Activated B cell treated with CpG ODN at 0.5 μM for 24 hours (primary cell): ENCODE measurements at regions not wholly inside any gene's neighbourhood (a gene's known extent, or its start where the extent isn't known, plus 50 kb on each side); places are given as distances from the start of the nearest gene placed in this dataset.

Experiments
- ATAC-seq: fragments of 200-7000 bp; cut with Tn5 transposase; one replicate; pipeline ENCODE4 v1.10.0; 2021; ENCODE audit warnings: low read depth, mild to moderate bottlenecking, moderate library complexity
- CTCF ChIA-PET: fragments of 350-600 bp; sonication (Branson Sonifier 250); formaldehyde crosslinking; loops from one replicate; lab custom pipeline; 2021; ENCODE audit warnings: antibody characterized with exemption; lab: Charles Lee
- POLR2A ChIA-PET: fragments of 350-600 bp; sonication (Branson Sonifier 250); formaldehyde crosslinking; loops from one replicate; lab custom pipeline; 2021; ENCODE audit warnings: antibody characterized with exemption; lab: Charles Lee
- DNase-seq: peaks from one replicate; pipeline ENCODE4 v3.0.0; 2022
- H3K27ac Mint-ChIP-seq: one replicate; pipeline ENCODE4 v1.8.0; 2020; ENCODE audit warnings: mixed read lengths
- H3K27me3 Mint-ChIP-seq: one replicate; pipeline ENCODE4 v1.8.0; 2021; ENCODE audit warnings: mixed read lengths
- H3K36me3 Mint-ChIP-seq: one replicate; pipeline ENCODE4 v1.8.0; 2021; ENCODE audit warnings: low read depth, mixed read lengths
- H3K4me1 Mint-ChIP-seq: one replicate; pipeline ENCODE4 v1.8.0; 2021; ENCODE audit warnings: mixed read lengths
- H3K4me3 Mint-ChIP-seq: one replicate; pipeline ENCODE4 v1.8.0; 2020; ENCODE audit warnings: mild to moderate bottlenecking, mixed read lengths
- H3K9me3 Mint-ChIP-seq: one replicate; pipeline ENCODE4 v1.8.0; 2020; ENCODE audit warnings: mixed read lengths
- intact Hi-C: fragments of 100-400 bp; cut with micrococcal nuclease; formaldehyde crosslinking; loops from one replicate; pipeline ENCODE4 v1.15.1; 2024
- TF ChIP-seq, protein P1 (sequence below): fragments of 200-600 bp; IDR thresholded peaks from one replicate; pipeline ENCODE4 v1.8.0; 2022; ENCODE audit warnings: antibody characterized with exemption, mild to moderate bottlenecking

DNA sequence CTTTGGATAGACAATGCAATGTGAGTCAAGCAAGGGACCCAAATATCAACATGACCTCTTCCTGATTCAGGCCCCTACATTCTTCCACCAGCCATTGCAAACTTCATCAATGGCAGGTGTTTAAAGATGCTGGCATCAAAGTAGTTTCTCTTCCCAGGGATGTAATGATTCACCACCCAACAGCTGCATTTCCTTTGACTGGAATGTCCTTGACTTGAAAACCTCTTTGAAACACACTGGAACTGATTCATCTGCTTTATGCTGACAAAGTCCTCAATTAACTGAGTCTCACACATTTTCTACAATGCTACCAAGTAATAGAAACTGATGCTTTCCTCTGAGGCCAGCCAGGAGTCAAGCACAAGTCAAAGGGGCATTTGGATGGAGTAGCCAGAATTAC lies 385.5 kb downstream of the GBE1 start:
- Mint-ChIP-seq H3K4me1 (no peaks in the 10 kb centered on the region), H3K27ac (no peak overlapping the region), H3K9me3 (no peaks in the 10 kb centered on the region), H3K4me3 (no peak overlapping the region), H3K27me3 (no peaks in the 10 kb centered on the region), H3K36me3 (no peaks in the 10 kb centered on the region)
- TF ChIP-seq, protein P1, sequence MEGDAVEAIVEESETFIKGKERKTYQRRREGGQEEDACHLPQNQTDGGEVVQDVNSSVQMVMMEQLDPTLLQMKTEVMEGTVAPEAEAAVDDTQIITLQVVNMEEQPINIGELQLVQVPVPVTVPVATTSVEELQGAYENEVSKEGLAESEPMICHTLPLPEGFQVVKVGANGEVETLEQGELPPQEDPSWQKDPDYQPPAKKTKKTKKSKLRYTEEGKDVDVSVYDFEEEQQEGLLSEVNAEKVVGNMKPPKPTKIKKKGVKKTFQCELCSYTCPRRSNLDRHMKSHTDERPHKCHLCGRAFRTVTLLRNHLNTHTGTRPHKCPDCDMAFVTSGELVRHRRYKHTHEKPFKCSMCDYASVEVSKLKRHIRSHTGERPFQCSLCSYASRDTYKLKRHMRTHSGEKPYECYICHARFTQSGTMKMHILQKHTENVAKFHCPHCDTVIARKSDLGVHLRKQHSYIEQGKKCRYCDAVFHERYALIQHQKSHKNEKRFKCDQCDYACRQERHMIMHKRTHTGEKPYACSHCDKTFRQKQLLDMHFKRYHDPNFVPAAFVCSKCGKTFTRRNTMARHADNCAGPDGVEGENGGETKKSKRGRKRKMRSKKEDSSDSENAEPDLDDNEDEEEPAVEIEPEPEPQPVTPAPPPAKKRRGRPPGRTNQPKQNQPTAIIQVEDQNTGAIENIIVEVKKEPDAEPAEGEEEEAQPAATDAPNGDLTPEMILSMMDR: no peak
- ATAC-seq (no peak), DNase-seq (no peak)
- POLR2A ChIA-PET: no interaction called here
- CTCF ChIA-PET: no interaction called here
- intact Hi-C loops: no loop called here

DNA sequence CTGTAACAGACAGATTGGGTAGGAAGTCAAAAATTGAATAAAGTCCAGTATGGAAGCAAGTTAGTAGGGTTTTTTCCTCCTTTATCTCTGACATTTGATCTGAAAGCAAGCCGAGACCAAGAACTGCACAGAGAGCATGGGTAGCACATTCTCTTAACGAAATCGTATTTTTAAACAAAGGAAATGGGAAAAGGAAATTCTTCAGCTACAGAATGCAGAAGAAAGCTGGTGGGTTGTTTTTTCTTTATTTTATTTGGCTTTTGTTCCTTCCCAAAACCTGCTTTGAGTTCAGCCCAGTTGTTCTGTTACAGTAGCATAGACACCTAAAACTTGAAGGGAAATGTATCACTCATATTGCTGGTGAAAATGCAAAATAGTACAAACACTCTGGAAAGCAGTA lies 397.0 kb downstream of the GBE1 start:
- H3K27me3 Mint-ChIP-seq: no peaks in the 10 kb centered on the region
- intact Hi-C loops: no loop called here
- DNase-seq (no peak), ATAC-seq (no peak)
- peaks cover 2% of the 10 kb centered on the region for H3K9me3 Mint-ChIP-seq
- ChIA-PET CTCF (no interaction called here), POLR2A (no interaction called here)
- H3K27ac Mint-ChIP-seq: no peak overlapping the region
- H3K4me3 Mint-ChIP-seq: no peak overlapping the region
- no peaks in the 10 kb centered on the region for H3K36me3 Mint-ChIP-seq
- H3K4me1 Mint-ChIP-seq: no peaks in the 10 kb centered on the region
- TF ChIP-seq, protein P1: no peak

DNA sequence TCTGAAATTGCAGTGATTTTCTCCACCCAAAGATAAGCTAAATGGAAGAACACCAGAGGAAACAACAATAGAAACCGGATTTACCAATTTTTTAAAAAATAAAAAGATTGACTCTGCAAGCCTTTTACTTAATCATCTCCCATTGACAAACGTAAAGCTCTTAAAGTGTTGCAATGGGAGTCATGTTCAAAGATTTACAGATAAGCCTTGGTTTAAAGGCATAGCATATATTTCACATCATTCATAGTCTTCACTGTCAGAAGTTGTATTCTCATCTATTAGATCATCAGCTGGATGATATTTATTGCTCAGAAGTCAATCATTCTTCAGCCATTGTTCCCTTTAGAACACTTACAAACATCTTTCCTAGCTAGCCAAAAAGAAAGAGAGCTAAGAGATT lies 397.6 kb downstream of the GBE1 start:
- TF ChIP-seq, protein P1: no peak
- Mint-ChIP-seq H3K9me3 (peaks cover 2% of the 10 kb centered on the region), H3K27me3 (no peaks in the 10 kb centered on the region), H3K27ac (no peak overlapping the region), H3K36me3 (no peaks in the 10 kb centered on the region), H3K4me3 (no peak overlapping the region), H3K4me1 (no peaks in the 10 kb centered on the region)
- intact Hi-C loops: no loop called here
- DNase-seq (no peak), ATAC-seq (no peak)
- POLR2A ChIA-PET: no interaction called here
- CTCF ChIA-PET: no interaction called here

DNA sequence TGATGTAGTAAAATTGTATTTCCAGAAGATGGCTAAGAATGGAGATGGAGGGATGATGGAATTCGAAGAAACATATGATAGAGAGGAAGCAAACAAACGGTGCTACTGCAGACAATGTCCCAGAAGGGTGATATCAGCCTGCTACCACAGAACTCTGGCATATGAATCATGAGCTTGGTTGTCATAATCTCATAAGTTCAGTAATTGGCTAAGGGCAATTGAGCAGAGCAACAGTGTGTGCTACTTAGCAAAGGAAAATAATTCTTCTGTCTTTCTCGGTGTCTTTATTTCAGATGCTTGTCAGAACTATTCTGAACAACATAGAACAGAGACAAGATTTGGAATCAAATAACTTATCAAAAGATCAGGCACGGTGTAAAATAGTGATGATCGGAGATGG lies 407.3 kb downstream of the GBE1 start:
- ATAC-seq: no peak
- ChIA-PET POLR2A (no interaction called here), CTCF (no interaction called here)
- Mint-ChIP-seq H3K9me3 (no peaks in the 10 kb centered on the region), H3K4me3 (no peak overlapping the region), H3K4me1 (no peaks in the 10 kb centered on the region), H3K36me3 (no peaks in the 10 kb centered on the region), H3K27ac (no peak overlapping the region), H3K27me3 (no peaks in the 10 kb centered on the region)
- DNase-seq: no peak
- intact Hi-C loops: no loop called here
- TF ChIP-seq, protein P1: no peak

DNA sequence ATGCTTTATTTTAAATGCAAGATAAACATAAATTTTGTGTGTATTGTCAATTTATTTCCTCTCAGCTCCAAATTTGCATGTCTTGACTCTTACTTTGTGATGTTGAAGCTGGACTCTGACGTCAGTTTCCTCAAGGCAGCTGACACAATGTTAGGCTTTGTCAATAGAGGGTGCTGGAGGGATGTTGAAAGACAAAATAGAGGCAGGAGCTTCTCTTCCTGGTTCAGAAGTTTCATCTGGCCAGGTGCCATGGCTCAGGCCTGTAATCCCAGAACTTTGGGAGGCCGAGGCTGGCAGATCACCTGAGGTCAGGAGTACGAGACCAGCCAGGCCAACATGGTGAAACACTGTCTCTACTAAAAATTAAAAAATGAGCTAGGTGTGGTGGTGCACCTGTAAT lies 408.6 kb downstream of the GBE1 start:
- Mint-ChIP-seq H3K36me3 (no peaks in the 10 kb centered on the region), H3K27ac (no peak overlapping the region), H3K4me1 (no peaks in the 10 kb centered on the region), H3K27me3 (no peaks in the 10 kb centered on the region), H3K9me3 (no peaks in the 10 kb centered on the region), H3K4me3 (no peak overlapping the region)
- no peak for DNase-seq
- TF ChIP-seq, protein P1: no peak
- ChIA-PET CTCF (no interaction called here), POLR2A (no interaction called here)
- no peak for ATAC-seq
- intact Hi-C loops: no loop called here
